Right renal cortex interstitium (tissue), 3 donors: ENCODE measurements at regions not wholly inside any gene's neighbourhood (a gene's known extent, or its start where the extent isn't known, plus 50 kb on each side); places are given as distances from the start of the nearest gene placed in this dataset.
"Not testable (repeated sequence)": the region's sequence is repeated elsewhere in the genome, so short reads cannot be mapped to it uniquely, and the experiment has no call there.

Experiments
- DNase-seq, 3 donors: peaks; one replicate each; pipeline ENCODE4 v3.0.0-alpha.2; 2013; ENCODE audit warnings: low read depth in 3 of 3, low spot score in 2 of 3

- DNase-seq: no peak
Measured at GRCh38 chr18:41642756-41643155, 312.3 kb upstream of the PIK3C3 start.

- no peak for DNase-seq
Measured at GRCh38 chr18:41639218-41639617, 315.8 kb upstream of the PIK3C3 start.

GRCh38 chr18:41631723-41632285, 323.2 kb upstream of the PIK3C3 start:
- not testable (repeated sequence) for DNase-seq

GRCh38 chr18:41630232-41630886, 324.7 kb upstream of the PIK3C3 start:
- no peak for DNase-seq

- no peak for DNase-seq
Measured at GRCh38 chr18:41624460-41624859, 330.6 kb upstream of the PIK3C3 start.

- DNase-seq: no peak
Measured at GRCh38 chr18:41621177-41621576, 333.9 kb upstream of the PIK3C3 start.

- DNase-seq: no peak
Measured at GRCh38 chr18:41618147-41618546, 336.9 kb upstream of the PIK3C3 start.

- DNase-seq: no peak
Measured at GRCh38 chr18:41617647-41618046, 337.4 kb upstream of the PIK3C3 start.

- DNase-seq: no peak
Measured at GRCh38 chr18:41613003-41613609, 341.9 kb upstream of the PIK3C3 start.

- DNase-seq: no peak
Measured at GRCh38 chr18:41604964-41605363, 350.1 kb upstream of the PIK3C3 start.

- DNase-seq: no peak
Measured at GRCh38 chr18:41602034-41602433, 353.0 kb upstream of the PIK3C3 start.

GRCh38 chr18:41600693-41601391, 354.2 kb upstream of the PIK3C3 start:
- no peak for DNase-seq

GRCh38 chr18:41599466-41599865, 355.6 kb upstream of the PIK3C3 start:
- DNase-seq: no peak

GRCh38 chr18:41594582-41594981, 360.5 kb upstream of the PIK3C3 start:
- DNase-seq: no peak

GRCh38 chr18:41593171-41593675, 361.8 kb upstream of the PIK3C3 start:
- DNase-seq: no peak

GRCh38 chr18:41587976-41588375, 367.1 kb upstream of the PIK3C3 start:
- DNase-seq: no peak

GRCh38 chr18:41585512-41585911, 369.5 kb upstream of the PIK3C3 start:
- DNase-seq: no peak

- DNase-seq: no peak
Measured at GRCh38 chr18:41579185-41579584, 375.8 kb upstream of the PIK3C3 start.

- no peak for DNase-seq
Measured at GRCh38 chr18:41577529-41577928, 377.5 kb upstream of the PIK3C3 start.

GRCh38 chr18:41576643-41577042, 378.4 kb upstream of the PIK3C3 start:
- no peak for DNase-seq

GRCh38 chr18:41569867-41570266, 385.2 kb upstream of the PIK3C3 start:
- DNase-seq: no peak

GRCh38 chr18:41561961-41562360, 393.1 kb upstream of the PIK3C3 start:
- DNase-seq: no peak
